Astrocyte of the spinal cord (primary cell): ENCODE measurements at regions not wholly inside any gene's neighbourhood (a gene's known extent, or its start where the extent isn't known, plus 50 kb on each side); places are given as distances from the start of the nearest gene placed in this dataset.

Experiments
- DNase-seq: peaks from one replicate; pipeline ENCODE4 v3.0.0; 2011; ENCODE audit warnings: low read depth, low spot score
- H3K4me3 ChIP-seq: 2 replicates; pipeline ENCODE4 v1.5.1; 2011; ENCODE audit warnings: low read depth, mild to moderate bottlenecking, low read length, moderate library complexity
- CTCF ChIP-seq: IDR thresholded peaks from 2 replicates; pipeline ENCODE4 v1.5.1; 2012; ENCODE audit warnings: low read depth, mild to moderate bottlenecking, low read length, inconsistent platforms
- in situ Hi-C: cut with HindIII; loops from 2 replicates; pipeline ENCODE4 v1.10.0; 2017; ENCODE audit warnings: low sequenced_read_pairs

GRCh38 chr2:61713457-61713856, 140.4 kb downstream of the FAM161A start:
- no peak for TF ChIP-seq CTCF
- in situ Hi-C loops = no loop called here
- no peak for DNase-seq

GRCh38 chr2:61712060-61712459, 141.8 kb downstream of the FAM161A start:
- no peak for TF ChIP-seq CTCF
- no peak for DNase-seq
- in situ Hi-C loops = no loop called here
- H3K4me3 ChIP-seq = no peak overlapping the region

More at GRCh38 chr2:61713457-61713856, 140.4 kb downstream of the FAM161A start:
- H3K4me3 ChIP-seq = no peak overlapping the region

GRCh38 chr2:61710711-61711110, 143.1 kb downstream of the FAM161A start:
- DNase-seq = no peak
- in situ Hi-C loops = no loop called here
- TF ChIP-seq CTCF = no peak
- no peak overlapping the region for H3K4me3 ChIP-seq

GRCh38 chr2:61707984-61708852, 145.6 kb downstream of the FAM161A start:
- DNase-seq = peak; percentile 16

GRCh38 chr2:61705625-61706024, 148.2 kb downstream of the FAM161A start:
- in situ Hi-C loops = no loop called here
- no peak for TF ChIP-seq CTCF
- no peak for DNase-seq
- H3K4me3 ChIP-seq = no peak overlapping the region

More at GRCh38 chr2:61707984-61708852, 145.6 kb downstream of the FAM161A start:
- in situ Hi-C loops = no loop called here
- no peak overlapping the region for H3K4me3 ChIP-seq
- TF ChIP-seq CTCF = no peak

GRCh38 chr2:61704364-61704763, 149.5 kb downstream of the FAM161A start:
- in situ Hi-C loops = no loop called here
- DNase-seq = no peak
- H3K4me3 ChIP-seq = no peak overlapping the region
- no peak for TF ChIP-seq CTCF
